HEK293 (cell line): ENCODE measurements at regions not wholly inside any gene's neighbourhood (a gene's known extent, or its start where the extent isn't known, plus 50 kb on each side); places are given as distances from the start of the nearest gene placed in this dataset.

Source experiments
- CTCF ChIA-PET: fragments of 350-600 bp; formaldehyde crosslinking; extraction: SDS; loops from one replicate; lab custom pipeline; 2021; ENCODE audit warnings: antibody characterized with exemption; lab: Yijun Ruan, JAX
- POLR2A ChIA-PET: fragments of 300-600 bp; formaldehyde crosslinking; extraction: SDS; loops from one replicate; lab custom pipeline; 2020; ENCODE audit warnings: antibody characterized with exemption, inconsistent platforms; lab: Yijun Ruan, JAX
- H3K27ac ChIP-seq: fragments of 200-500 bp; sonication (Bioruptor generic); 2 replicates; pipeline ENCODE4 v1.5.1; 2014; ENCODE audit warnings: low read depth, low read length, control low read depth, inconsistent platforms; ENCODE audit errors: extremely low read depth
- H3K36me3 ChIP-seq, 2 experiments: fragments of 200-500 bp in 1 of 2; sonication (Bioruptor generic) in 1 of 2; 1 replicate in 1 of 2; 2 replicates in 1 of 2; pipeline ENCODE4 v1.5.1; 2014 to 2017; ENCODE audit warnings: inconsistent platforms in 2 of 2, low read length in 2 of 2; ENCODE audit not compliant: control insufficient read depth in 2 of 2, insufficient read depth in 1 of 2
- H3K4me1 ChIP-seq: fragments of 200-500 bp; sonication (Bioruptor generic); 2 replicates; pipeline ENCODE4 v1.5.1; 2014; ENCODE audit warnings: mild to moderate bottlenecking, low read length, inconsistent platforms; ENCODE audit not compliant: control insufficient read depth, insufficient read depth
- H3K4me3 ChIP-seq: 2 replicates; pipeline ENCODE4 v1.5.1; 2011; ENCODE audit warnings: low read depth, mild to moderate bottlenecking, control low read depth, low read length, moderate library complexity
- H3K9me3 ChIP-seq: fragments of 200-500 bp; sonication (Bioruptor generic); 2 replicates; pipeline ENCODE4 v1.5.1; 2014; ENCODE audit warnings: low read depth, low read length, inconsistent platforms; ENCODE audit not compliant: control insufficient read depth, insufficient read depth
- ATF2 ChIP-seq: fragments of 450-650 bp; formaldehyde crosslinking; IDR thresholded peaks from 2 replicates; pipeline ENCODE4 v1.5.1; 2016; ENCODE audit warnings: missing biosample characterization, missing genetic modification characterization, low read depth
- KLF7 ChIP-seq: fragments of 450-650 bp; formaldehyde crosslinking; IDR thresholded peaks from 2 replicates; pipeline ENCODE4 v1.5.1; 2016; ENCODE audit warnings: missing biosample characterization, missing genetic modification characterization, borderline replicate concordance
- OVOL3 ChIP-seq: fragments of 450-650 bp; formaldehyde crosslinking; IDR thresholded peaks from 2 replicates; pipeline ENCODE4 v1.5.1; 2016; ENCODE audit warnings: missing biosample characterization, missing genetic modification characterization
- PATZ1 ChIP-seq: fragments of 450-650 bp; formaldehyde crosslinking; IDR thresholded peaks from 2 replicates; pipeline ENCODE4 v1.5.1; 2016; ENCODE audit warnings: missing biosample characterization, missing genetic modification characterization
- TCF7L2 ChIP-seq: IDR thresholded peaks from 2 replicates; pipeline ENCODE4 v1.6.1; 2011; ENCODE audit warnings: low read depth, mild to moderate bottlenecking, inconsistent platforms, low read length, moderate library complexity, borderline replicate concordance
- ZBTB17 ChIP-seq: fragments of 450-650 bp; formaldehyde crosslinking; IDR thresholded peaks from 2 replicates; pipeline ENCODE4 v1.5.1; 2016; ENCODE audit warnings: missing biosample characterization, missing genetic modification characterization
- ZBTB20 ChIP-seq: fragments of 450-650 bp; formaldehyde crosslinking; IDR thresholded peaks from 2 replicates; pipeline ENCODE4 v1.5.1; 2016; ENCODE audit warnings: missing biosample characterization, missing genetic modification characterization
- ZBTB7A ChIP-seq: fragments of 450-650 bp; formaldehyde crosslinking; IDR thresholded peaks from 2 replicates; pipeline ENCODE4 v1.5.1; 2016; ENCODE audit warnings: low read depth, missing biosample characterization, missing genetic modification characterization
- ZFP69B ChIP-seq: fragments of 450-650 bp; formaldehyde crosslinking; IDR thresholded peaks from 2 replicates; pipeline ENCODE4 v1.5.1; 2016; ENCODE audit warnings: missing biosample characterization, missing genetic modification characterization
- ZNF26 ChIP-seq: fragments of 450-650 bp; formaldehyde crosslinking; IDR thresholded peaks from 2 replicates; pipeline ENCODE4 v1.5.1; 2016; ENCODE audit warnings: missing biosample characterization, missing genetic modification characterization
- ZNF391 ChIP-seq: fragments of 450-650 bp; formaldehyde crosslinking; IDR thresholded peaks from 2 replicates; pipeline ENCODE4 v1.5.1; 2016; ENCODE audit warnings: low read depth, missing biosample characterization, missing genetic modification characterization, borderline replicate concordance
- ZNF488 ChIP-seq: fragments of 450-650 bp; formaldehyde crosslinking; IDR thresholded peaks from 2 replicates; pipeline ENCODE4 v1.5.1; 2016; ENCODE audit warnings: missing biosample characterization, missing genetic modification characterization
- ZNF560 ChIP-seq: fragments of 450-650 bp; formaldehyde crosslinking; IDR thresholded peaks from 2 replicates; pipeline ENCODE4 v1.5.1; 2017; ENCODE audit warnings: missing biosample characterization, missing genetic modification characterization, borderline replicate concordance
- ZNF621 ChIP-seq: fragments of 450-650 bp; formaldehyde crosslinking; IDR thresholded peaks from 2 replicates; pipeline ENCODE4 v1.5.1; 2017; ENCODE audit warnings: missing biosample characterization, missing genetic modification characterization
- ZNF639 ChIP-seq: fragments of 450-650 bp; formaldehyde crosslinking; IDR thresholded peaks from 2 replicates; pipeline ENCODE4 v1.5.1; 2016; ENCODE audit warnings: missing biosample characterization, missing genetic modification characterization
- ZNF660 ChIP-seq: fragments of 450-650 bp; IDR thresholded peaks from 2 replicates; pipeline ENCODE4 v1.5.1; 2018; ENCODE audit warnings: missing biosample characterization, mild to moderate bottlenecking, missing genetic modification characterization
- ZNF777 ChIP-seq: fragments of 450-650 bp; formaldehyde crosslinking; IDR thresholded peaks from 2 replicates; pipeline ENCODE4 v1.5.1; 2017; ENCODE audit warnings: missing biosample characterization, missing genetic modification characterization, borderline replicate concordance
- ZNF791 ChIP-seq: fragments of 450-650 bp; formaldehyde crosslinking; IDR thresholded peaks from 2 replicates; pipeline ENCODE4 v1.5.1; 2016; ENCODE audit warnings: missing biosample characterization, missing genetic modification characterization
- TF ChIP-seq, protein P1 (sequence below): fragments of 450-650 bp; formaldehyde crosslinking; conservative IDR thresholded peaks from 2 replicates; pipeline ENCODE4 v1.5.1; 2016; ENCODE audit warnings: low read depth, missing biosample characterization, missing genetic modification characterization

DNA sequence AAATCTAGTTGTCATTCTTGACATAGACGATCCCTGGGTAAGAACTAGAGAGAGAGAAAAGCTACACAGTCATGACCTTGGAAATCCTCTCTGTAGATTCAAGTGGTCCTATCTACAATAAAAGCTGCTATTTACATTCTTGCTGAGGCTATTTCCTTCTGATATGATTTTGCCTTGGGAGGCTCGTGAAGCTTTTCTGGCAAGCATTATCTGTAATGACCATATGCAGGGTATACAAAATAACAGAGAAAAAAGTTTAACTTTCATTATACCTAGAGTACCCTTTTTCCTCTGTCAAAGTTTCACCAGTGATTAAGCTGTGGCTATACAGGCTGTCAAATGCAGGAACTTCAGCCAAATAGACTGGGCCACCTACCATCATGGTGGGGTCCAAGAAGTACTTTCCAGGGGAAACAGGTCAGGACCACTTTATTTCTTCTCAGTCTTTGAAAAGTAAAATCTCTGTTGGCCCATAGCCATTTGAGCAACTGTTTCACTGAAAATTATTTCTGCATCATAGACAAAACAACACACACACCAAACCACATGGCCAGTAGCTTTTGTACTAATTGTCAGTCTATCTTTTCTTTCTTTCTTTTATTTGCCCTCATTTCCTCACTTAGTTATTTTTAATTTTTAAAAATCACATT, 677.0 kb upstream of the ID4 start (continued):
- TF ChIP-seq, protein P1, sequence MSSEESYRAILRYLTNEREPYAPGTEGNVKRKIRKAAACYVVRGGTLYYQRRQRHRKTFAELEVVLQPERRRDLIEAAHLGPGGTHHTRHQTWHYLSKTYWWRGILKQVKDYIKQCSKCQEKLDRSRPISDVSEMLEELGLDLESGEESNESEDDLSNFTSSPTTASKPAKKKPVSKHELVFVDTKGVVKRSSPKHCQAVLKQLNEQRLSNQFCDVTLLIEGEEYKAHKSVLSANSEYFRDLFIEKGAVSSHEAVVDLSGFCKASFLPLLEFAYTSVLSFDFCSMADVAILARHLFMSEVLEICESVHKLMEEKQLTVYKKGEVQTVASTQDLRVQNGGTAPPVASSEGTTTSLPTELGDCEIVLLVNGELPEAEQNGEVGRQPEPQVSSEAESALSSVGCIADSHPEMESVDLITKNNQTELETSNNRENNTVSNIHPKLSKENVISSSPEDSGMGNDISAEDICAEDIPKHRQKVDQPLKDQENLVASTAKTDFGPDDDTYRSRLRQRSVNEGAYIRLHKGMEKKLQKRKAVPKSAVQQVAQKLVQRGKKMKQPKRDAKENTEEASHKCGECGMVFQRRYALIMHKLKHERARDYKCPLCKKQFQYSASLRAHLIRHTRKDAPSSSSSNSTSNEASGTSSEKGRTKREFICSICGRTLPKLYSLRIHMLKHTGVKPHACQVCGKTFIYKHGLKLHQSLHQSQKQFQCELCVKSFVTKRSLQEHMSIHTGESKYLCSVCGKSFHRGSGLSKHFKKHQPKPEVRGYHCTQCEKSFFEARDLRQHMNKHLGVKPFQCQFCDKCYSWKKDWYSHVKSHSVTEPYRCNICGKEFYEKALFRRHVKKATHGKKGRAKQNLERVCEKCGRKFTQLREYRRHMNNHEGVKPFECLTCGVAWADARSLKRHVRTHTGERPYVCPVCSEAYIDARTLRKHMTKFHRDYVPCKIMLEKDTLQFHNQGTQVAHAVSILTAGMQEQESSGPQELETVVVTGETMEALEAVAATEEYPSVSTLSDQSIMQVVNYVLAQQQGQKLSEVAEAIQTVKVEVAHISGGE (tag by site-specific recombination) = no peak
- TF ChIP-seq ZNF777 (tag by site-specific recombination) = no peak
- TF ChIP-seq ZBTB20 (tag by site-specific recombination) = no peak
- TF ChIP-seq ZNF560 = no peak
- TF ChIP-seq ATF2 (tag by site-specific recombination) = no peak
- TF ChIP-seq ZNF391 (tag by site-specific recombination) = no peak
- no peak for TF ChIP-seq OVOL3

DNA sequence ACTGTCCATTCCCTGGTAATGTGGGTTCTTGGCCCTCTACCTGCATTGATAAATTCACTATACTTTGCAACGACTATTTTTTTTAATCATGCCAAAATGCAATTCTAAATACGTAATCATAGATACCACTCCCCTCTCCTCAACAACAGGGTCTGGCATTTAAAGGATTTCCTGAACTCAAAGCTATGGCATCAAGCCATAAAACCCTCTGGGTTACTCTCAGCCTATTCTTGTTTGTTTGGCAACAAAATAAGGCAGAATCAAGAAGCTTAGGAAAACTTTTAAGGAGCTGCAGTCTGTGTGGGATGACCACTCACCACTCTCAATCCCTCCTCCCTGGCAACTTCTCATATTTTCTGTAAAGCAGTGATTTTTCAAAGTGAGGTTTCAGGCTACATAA, 669.9 kb upstream of the ID4 start:
- Histone ChIP-seq H3K4me1 (no peaks in the 10 kb centered on the region), H3K4me3 (no peak overlapping the region), H3K27ac (no peak overlapping the region), H3K9me3 (no peaks in the 10 kb centered on the region), H3K36me3 (no peaks in the 10 kb centered on the region)
- POLR2A ChIA-PET = no interaction called here
- no peak for TF ChIP-seq ZNF26 (tag by site-specific recombination)
- TF ChIP-seq ZNF791 (tag by site-specific recombination) = no peak
- no peak for TF ChIP-seq ZBTB17 (tag by site-specific recombination)
- TF ChIP-seq ZNF488 = no peak
- TF ChIP-seq KLF7 = no peak
- TF ChIP-seq ZBTB7A (tag by site-specific recombination) = no peak
- no peak for TF ChIP-seq PATZ1 (tag by site-specific recombination)
- TF ChIP-seq ZNF660 (tag by site-specific recombination) = no peak
- no peak for TF ChIP-seq ZNF621 (tag by site-specific recombination)
- no peak for TF ChIP-seq ZNF639 (tag by site-specific recombination)
- no peak for TF ChIP-seq ZFP69B (tag by site-specific recombination)
- TF ChIP-seq TCF7L2 = no peak
- CTCF ChIA-PET = no interaction called here
